Prostate gland (tissue), 2 donors: ENCODE measurements at regions not wholly inside any gene's neighbourhood (a gene's known extent, or its start where the extent isn't known, plus 50 kb on each side); places are given as distances from the start of the nearest gene placed in this dataset.

Experiments
- CTCF ChIP-seq, 4 experiments: fragments of 200-600 bp in 2 of 4; fragments of 450-650 bp in 2 of 4; sonication (generic) in 2 of 4; IDR thresholded peaks; 1 replicate in 3 of 4; 2 replicates in 1 of 4; pipeline ENCODE4 v1.5.1; 2016 to 2019; ENCODE audit warnings: antibody characterized with exemption in 4 of 4, mild to moderate bottlenecking in 2 of 4, moderate library complexity in 2 of 4
- POLR2A ChIP-seq: fragments of 450-650 bp; IDR thresholded peaks from one replicate; pipeline ENCODE4 v1.6.1; 2016; ENCODE audit warnings: antibody characterized with exemption, mild to moderate bottlenecking
- POLR2AphosphoS5 ChIP-seq: sonication (generic); formaldehyde crosslinking; IDR thresholded peaks from one replicate; pipeline ENCODE4 v1.6.1; 2017; ENCODE audit warnings: antibody characterized with exemption

- TF ChIP-seq CTCF (IDR thresholded peaks at IDR 0.05) (no peak), POLR2A (no peak), POLR2AphosphoS5 (peak; percentile 55)
These were observed 69.0 kb upstream of the DAPK1 start for GRCh38 chr9:87428659-87429058.
